Panc1 (cell line): ENCODE measurements at regions not wholly inside any gene's neighbourhood (a gene's known extent, or its start where the extent isn't known, plus 50 kb on each side); places are given as distances from the start of the nearest gene placed in this dataset.
A peak's percentile ranks its signal among the peaks of the same experiment; 100 is the strongest.

Source experiments
- POLR2AphosphoS5 ChIP-seq: IDR thresholded peaks from 2 replicates; pipeline ENCODE4 v1.6.1; 2012; ENCODE audit warnings: mild to moderate bottlenecking, low read depth, low read length, moderate library complexity
- TF ChIP-seq, protein P1 (sequence below): fragments of 450-650 bp; IDR thresholded peaks from 2 replicates; pipeline ENCODE4 v1.5.1; 2017; ENCODE audit warnings: mild to moderate bottlenecking

DNA sequence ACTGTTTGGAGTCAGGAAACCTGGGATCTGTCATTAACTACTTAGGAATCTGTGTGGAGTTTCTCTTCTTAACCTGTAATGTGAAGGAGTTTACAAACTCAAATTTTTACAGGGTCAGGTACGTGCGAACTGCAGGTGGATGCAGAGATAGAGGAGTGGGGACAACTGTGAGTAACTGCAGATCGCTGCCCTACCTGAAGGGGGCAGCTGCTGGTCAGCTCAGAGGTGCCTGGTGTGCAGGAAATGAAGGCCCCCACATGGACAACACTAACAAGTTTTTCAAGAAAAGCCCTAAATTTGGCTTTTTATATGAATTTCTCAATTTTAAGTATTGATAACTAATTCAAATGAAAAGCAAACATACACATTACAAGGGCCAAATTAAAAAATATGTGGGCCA is 380.0 kb downstream of the REEP3 start:
- TF ChIP-seq, protein P1, sequence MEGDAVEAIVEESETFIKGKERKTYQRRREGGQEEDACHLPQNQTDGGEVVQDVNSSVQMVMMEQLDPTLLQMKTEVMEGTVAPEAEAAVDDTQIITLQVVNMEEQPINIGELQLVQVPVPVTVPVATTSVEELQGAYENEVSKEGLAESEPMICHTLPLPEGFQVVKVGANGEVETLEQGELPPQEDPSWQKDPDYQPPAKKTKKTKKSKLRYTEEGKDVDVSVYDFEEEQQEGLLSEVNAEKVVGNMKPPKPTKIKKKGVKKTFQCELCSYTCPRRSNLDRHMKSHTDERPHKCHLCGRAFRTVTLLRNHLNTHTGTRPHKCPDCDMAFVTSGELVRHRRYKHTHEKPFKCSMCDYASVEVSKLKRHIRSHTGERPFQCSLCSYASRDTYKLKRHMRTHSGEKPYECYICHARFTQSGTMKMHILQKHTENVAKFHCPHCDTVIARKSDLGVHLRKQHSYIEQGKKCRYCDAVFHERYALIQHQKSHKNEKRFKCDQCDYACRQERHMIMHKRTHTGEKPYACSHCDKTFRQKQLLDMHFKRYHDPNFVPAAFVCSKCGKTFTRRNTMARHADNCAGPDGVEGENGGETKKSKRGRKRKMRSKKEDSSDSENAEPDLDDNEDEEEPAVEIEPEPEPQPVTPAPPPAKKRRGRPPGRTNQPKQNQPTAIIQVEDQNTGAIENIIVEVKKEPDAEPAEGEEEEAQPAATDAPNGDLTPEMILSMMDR: peak; percentile 61
- TF ChIP-seq POLR2AphosphoS5: no peak
